Stimulated activated naive B cell treated with anti-CD40 and anti-IgM and Interleukin-4, amounts not matched to agents 10 μg/mL and 1 μg/mL and 100 μg/mL, for 72 hours (primary cell): ENCODE measurements at regions not wholly inside any gene's neighbourhood (a gene's known extent, or its start where the extent isn't known, plus 50 kb on each side); places are given as distances from the start of the nearest gene placed in this dataset.
"Not testable (repeated sequence)": the region's sequence is repeated elsewhere in the genome, so short reads cannot be mapped to it uniquely, and the experiment has no call there.

Source experiments
- ATAC-seq, 2 donors: fragments of 150-1000 bp; cut with Tn5 transposase; replicated peaks; 2 replicates each; pipeline ENCODE4 v1.10.0; 2021; ENCODE audit warnings: moderate library complexity in 1 of 2
- DNase-seq: peaks from one replicate; pipeline ENCODE4 v3.0.0; 2021
- H3K27ac Mint-ChIP-seq: one replicate; pipeline ENCODE4 v1.8.0; 2022; ENCODE audit warnings: mild to moderate bottlenecking, mixed read lengths
- H3K27me3 Mint-ChIP-seq, 2 donors: one replicate each; pipeline ENCODE4 v1.8.0; 2022; ENCODE audit warnings: mixed read lengths in 2 of 2
- H3K36me3 Mint-ChIP-seq, 2 donors: one replicate each; pipeline ENCODE4 v1.8.0; 2022; ENCODE audit warnings: mixed read lengths in 2 of 2, mild to moderate bottlenecking in 1 of 2
- H3K4me1 Mint-ChIP-seq, 2 donors: one replicate each; pipeline ENCODE4 v1.8.0; 2022; ENCODE audit warnings: mixed read lengths in 2 of 2, mild to moderate bottlenecking in 1 of 2
- H3K4me3 Mint-ChIP-seq, 2 donors: one replicate each; pipeline ENCODE4 v1.8.0; 2022; ENCODE audit warnings: mild to moderate bottlenecking in 2 of 2, mixed read lengths in 2 of 2, moderate library complexity in 1 of 2
- H3K9me3 Mint-ChIP-seq, 2 donors: one replicate each; pipeline ENCODE4 v1.8.0; 2022; ENCODE audit warnings: mixed read lengths in 2 of 2, mild to moderate bottlenecking in 1 of 2

- peaks cover 11% of the 10 kb centered on the region in 2 donors for H3K9me3 Mint-ChIP-seq
- not testable (repeated sequence) for ATAC-seq, H3K36me3 Mint-ChIP-seq, DNase-seq, H3K4me1 Mint-ChIP-seq, H3K27ac Mint-ChIP-seq, H3K4me3 Mint-ChIP-seq, H3K27me3 Mint-ChIP-seq
Measured at GRCh38 chr6:120268256-120268655, 918.7 kb upstream of the MAN1A1 start.

DNA sequence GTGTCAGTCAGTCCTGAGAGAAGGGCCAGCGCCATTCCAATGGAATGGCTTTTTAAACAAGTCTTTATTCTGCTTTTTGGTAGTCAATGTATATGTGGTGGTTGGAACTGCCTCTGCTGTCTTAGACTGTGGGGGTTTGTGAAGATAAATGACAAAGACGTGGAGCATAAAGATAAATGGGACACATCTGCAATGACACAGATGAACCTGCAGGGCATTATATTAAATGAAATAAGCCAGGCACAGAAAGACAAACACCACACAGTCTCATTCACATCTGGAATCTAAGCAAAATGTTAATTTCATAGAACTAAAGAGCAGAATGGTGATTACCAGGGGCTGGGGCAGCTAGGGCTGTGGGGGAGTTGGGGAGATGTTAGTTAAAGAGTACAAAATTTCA lies 912.8 kb upstream of the MAN1A1 start:
- H3K27ac Mint-ChIP-seq: no peak overlapping the region
- no peak for ATAC-seq
- H3K27me3 Mint-ChIP-seq: no peaks in the 10 kb centered on the region
- H3K4me1 Mint-ChIP-seq: no peaks in the 10 kb centered on the region
- peaks cover 3 to 4% of the 10 kb centered on the region in 2 donors for H3K9me3 Mint-ChIP-seq
- DNase-seq: no peak
- H3K4me3 Mint-ChIP-seq: no peak overlapping the region
- H3K36me3 Mint-ChIP-seq: no peaks in the 10 kb centered on the region

DNA sequence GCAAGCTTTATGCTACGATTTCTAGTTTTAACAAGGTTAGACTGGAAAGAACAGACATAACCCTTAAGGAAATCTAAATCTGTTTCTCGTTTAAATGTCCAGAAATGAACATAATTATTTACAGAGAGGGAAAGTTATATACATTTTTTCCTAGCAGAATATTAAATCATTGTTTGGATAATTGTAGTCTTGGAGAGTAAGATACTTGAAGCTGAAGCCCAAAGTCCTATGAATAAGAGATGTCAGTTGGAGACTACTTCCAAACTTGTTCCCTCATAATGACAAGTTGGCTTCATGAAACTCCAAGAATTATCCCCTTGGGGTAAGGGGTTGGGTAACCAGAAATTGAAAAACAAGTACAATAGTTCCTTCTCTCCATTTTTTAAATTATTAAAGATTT lies 911.1 kb upstream of the MAN1A1 start:
- H3K27me3 Mint-ChIP-seq: no peaks in the 10 kb centered on the region
- peaks cover 3 to 4% of the 10 kb centered on the region in 2 donors for H3K9me3 Mint-ChIP-seq
- H3K4me1 Mint-ChIP-seq: no peaks in the 10 kb centered on the region

GRCh38 chr6:120254651-120255050 lies 905.1 kb upstream of the MAN1A1 start:
- Mint-ChIP-seq H3K27me3 (no peaks in the 10 kb centered on the region), H3K36me3 (no peaks in the 10 kb centered on the region), H3K27ac (no peak overlapping the region), H3K9me3 (peaks cover 3 to 4% of the 10 kb centered on the region in 2 donors), H3K4me1 (no peaks in the 10 kb centered on the region), H3K4me3 (no peak overlapping the region)
- no peak for ATAC-seq
- DNase-seq: no peak

More for the DNA sequence above, 911.1 kb upstream of the MAN1A1 start:
- Mint-ChIP-seq H3K27ac (no peak overlapping the region), H3K36me3 (no peaks in the 10 kb centered on the region), H3K4me3 (no peak overlapping the region)
- no peak for DNase-seq
- no peak for ATAC-seq

DNA sequence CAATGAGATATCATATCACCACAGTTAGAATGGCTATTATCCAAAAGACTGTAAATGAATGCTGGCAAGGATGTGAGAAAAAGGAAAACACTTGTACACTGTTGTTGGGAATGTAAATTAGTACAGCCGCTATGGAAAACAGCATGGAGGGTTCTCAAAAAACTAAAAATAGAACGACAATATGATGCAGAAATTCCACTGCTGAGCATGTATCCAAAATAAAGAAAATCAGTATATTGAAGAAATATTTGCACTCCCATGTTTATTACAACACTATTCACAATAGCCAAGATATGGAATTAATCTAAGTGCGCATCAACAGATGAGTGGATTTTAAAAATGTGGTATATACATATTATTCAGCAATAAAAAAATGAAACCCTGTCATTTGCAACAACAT lies 898.9 kb upstream of the MAN1A1 start:
- Mint-ChIP-seq H3K4me1 (no peaks in the 10 kb centered on the region), H3K27ac (no peak overlapping the region), H3K4me3 (no peak overlapping the region), H3K36me3 (no peaks in the 10 kb centered on the region), H3K27me3 (peaks cover 0 to 4% of the 10 kb centered on the region in 2 donors), H3K9me3 (peaks cover 3 to 9% of the 10 kb centered on the region in 2 donors)
- no peak for DNase-seq
- no peak for ATAC-seq

DNA sequence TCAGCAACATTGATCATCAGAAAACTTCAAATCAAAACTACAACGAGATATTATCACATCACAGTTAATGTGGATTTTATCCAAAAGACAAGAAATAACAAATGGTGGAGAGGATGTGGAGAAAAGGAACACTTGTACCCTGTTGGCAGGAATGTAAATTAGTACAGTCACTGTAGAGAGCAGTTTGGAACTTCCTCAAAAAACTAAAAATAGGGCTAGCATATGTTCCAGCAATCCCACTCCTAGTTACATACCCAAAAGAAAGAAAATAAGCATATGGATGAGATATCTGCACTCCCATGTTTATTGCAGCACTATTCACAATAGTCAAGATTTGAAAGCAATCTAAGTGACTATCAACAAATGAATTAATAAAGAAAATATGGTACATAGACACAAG lies 887.7 kb upstream of the MAN1A1 start:
- Mint-ChIP-seq H3K27ac (no peak overlapping the region), H3K9me3 (peaks cover 14 to 15% of the 10 kb centered on the region in 2 donors), H3K27me3 (no peaks in the 10 kb centered on the region), H3K4me1 (no peaks in the 10 kb centered on the region), H3K36me3 (peaks cover 4 to 9% of the 10 kb centered on the region in 2 donors), H3K4me3 (no peak overlapping the region)
- ATAC-seq (no peak), DNase-seq (no peak)

DNA sequence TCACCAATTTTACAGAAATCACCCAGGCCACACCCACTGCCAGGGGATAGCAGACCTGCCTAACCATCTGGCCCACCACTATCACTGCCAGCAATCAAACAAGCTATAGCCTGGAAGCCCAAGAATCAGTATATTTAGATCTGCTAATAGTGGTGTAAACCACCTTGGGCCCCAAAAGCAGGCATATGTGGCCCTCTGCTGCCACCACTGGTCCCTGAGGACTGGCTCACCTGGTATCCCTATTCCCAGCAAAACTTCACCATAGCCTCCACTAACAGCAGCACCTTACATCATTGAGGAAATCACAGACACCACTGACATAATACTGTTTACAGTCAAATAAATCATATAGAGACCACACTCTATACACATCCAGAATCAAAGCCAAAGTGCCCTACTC lies 880.4 kb upstream of the MAN1A1 start:
- Mint-ChIP-seq H3K27ac (no peak overlapping the region), H3K27me3 (no peaks in the 10 kb centered on the region), H3K4me1 (peaks cover 7 to 10% of the 10 kb centered on the region in 2 donors), H3K4me3 (no peak overlapping the region), H3K36me3 (no peaks in the 10 kb centered on the region), H3K9me3 (peaks cover 4 to 5% of the 10 kb centered on the region in 2 donors)
- DNase-seq (no peak), ATAC-seq (no peak)

DNA sequence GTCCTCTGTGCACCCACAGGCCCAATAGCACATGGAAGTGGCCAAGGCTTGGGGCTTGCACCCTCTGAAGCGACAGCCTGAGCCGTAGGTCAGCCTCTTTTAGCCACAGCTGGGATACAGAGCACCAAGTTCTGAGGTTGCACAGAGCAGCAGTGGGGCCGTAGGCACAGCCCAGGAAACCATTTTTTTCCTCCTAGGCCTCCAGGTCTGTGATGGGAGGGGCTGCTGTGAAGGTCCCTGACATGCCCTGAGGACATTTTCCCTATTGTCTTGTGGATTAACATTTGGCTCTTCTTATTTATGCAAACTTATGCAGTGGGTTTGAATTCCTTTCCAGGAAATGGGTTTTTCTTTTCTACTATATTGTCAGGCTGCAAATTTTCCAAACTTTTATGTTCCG lies 878.7 kb upstream of the MAN1A1 start:
- DNase-seq: no peak
- Mint-ChIP-seq H3K4me3 (no peak overlapping the region), H3K27ac (no peak overlapping the region), H3K27me3 (no peaks in the 10 kb centered on the region), H3K9me3 (peaks cover 0 to 1% of the 10 kb centered on the region in 2 donors), H3K4me1 (peaks cover 7 to 10% of the 10 kb centered on the region in 2 donors), H3K36me3 (no peaks in the 10 kb centered on the region)
- no peak for ATAC-seq

- H3K4me1 Mint-ChIP-seq: peaks cover 2 to 15% of the 10 kb centered on the region in 2 donors
- no peak overlapping the region for H3K27ac Mint-ChIP-seq
- H3K27me3 Mint-ChIP-seq: peaks cover 0 to 4% of the 10 kb centered on the region in 2 donors
- ATAC-seq (no peak), DNase-seq (no peak)
- peaks cover 0 to 2% of the 10 kb centered on the region in 2 donors for H3K9me3 Mint-ChIP-seq
- no peaks in the 10 kb centered on the region for H3K36me3 Mint-ChIP-seq
- H3K4me3 Mint-ChIP-seq: no peak overlapping the region
Measured at GRCh38 chr6:120219339-120219738, 869.8 kb upstream of the MAN1A1 start.

- DNase-seq: no peak
- Mint-ChIP-seq H3K27ac (no peak overlapping the region), H3K4me1 (peaks cover 8 to 27% of the 10 kb centered on the region in 2 donors), H3K27me3 (no peaks in the 10 kb centered on the region), H3K4me3 (no peak overlapping the region), H3K36me3 (no peaks in the 10 kb centered on the region), H3K9me3 (peaks cover 0 to under 1% of the 10 kb centered on the region in 2 donors)
- no peak for ATAC-seq
Measured at GRCh38 chr6:120214088-120214499, 864.5 kb upstream of the MAN1A1 start.

GRCh38 chr6:120211955-120212792 lies 862.6 kb upstream of the MAN1A1 start:
- H3K9me3 Mint-ChIP-seq: peaks cover 0 to 2% of the 10 kb centered on the region in 2 donors
- DNase-seq: no peak

DNA sequence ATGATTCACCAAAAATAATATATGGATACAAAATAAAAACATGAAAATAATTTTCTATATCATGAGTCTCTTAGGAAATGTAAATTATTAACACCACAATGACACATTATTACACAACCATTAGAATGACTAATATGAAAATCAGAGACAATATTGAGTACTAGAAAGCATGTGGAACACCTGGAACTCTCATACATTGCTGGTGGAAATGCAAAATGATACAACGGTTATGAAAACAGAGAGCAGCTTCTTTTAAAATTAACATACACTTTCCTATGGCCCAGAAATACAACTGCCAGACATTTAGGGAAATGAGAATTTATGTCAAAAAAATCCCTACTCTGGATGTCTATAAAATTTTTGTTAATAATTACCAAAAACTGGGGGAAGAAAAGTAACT lies 853.3 kb upstream of the MAN1A1 start:
- ATAC-seq: peak; percentile 51 to 53
- H3K36me3 Mint-ChIP-seq: no peaks in the 10 kb centered on the region
- H3K4me3 Mint-ChIP-seq: no peak overlapping the region
- DNase-seq: no peak
- H3K27ac Mint-ChIP-seq: no peak overlapping the region
- no peaks in the 10 kb centered on the region for H3K9me3 Mint-ChIP-seq
- peaks cover 1 to 12% of the 10 kb centered on the region in 2 donors for H3K4me1 Mint-ChIP-seq
- no peaks in the 10 kb centered on the region for H3K27me3 Mint-ChIP-seq

More at GRCh38 chr6:120211955-120212792, 862.6 kb upstream of the MAN1A1 start:
- Mint-ChIP-seq H3K4me3 (no peak overlapping the region), H3K36me3 (no peaks in the 10 kb centered on the region), H3K27ac (no peak overlapping the region), H3K4me1 (peaks cover 8 to 27% of the 10 kb centered on the region in 2 donors), H3K27me3 (no peaks in the 10 kb centered on the region)
- peak in 1 of 2 donors; percentile 47 for ATAC-seq

GRCh38 chr6:120200853-120201252 lies 851.3 kb upstream of the MAN1A1 start:
- H3K36me3 Mint-ChIP-seq: no peaks in the 10 kb centered on the region
- ATAC-seq: no peak
- H3K27me3 Mint-ChIP-seq: no peaks in the 10 kb centered on the region
- H3K27ac Mint-ChIP-seq: no peak overlapping the region
- no peak overlapping the region for H3K4me3 Mint-ChIP-seq
- no peak for DNase-seq
- no peaks in the 10 kb centered on the region for H3K9me3 Mint-ChIP-seq
- H3K4me1 Mint-ChIP-seq: peaks cover 0 to 14% of the 10 kb centered on the region in 2 donors

- Mint-ChIP-seq H3K4me1 (peaks cover 3 to 10% of the 10 kb centered on the region in 2 donors), H3K27ac (no peak overlapping the region), H3K4me3 (no peak overlapping the region), H3K27me3 (no peaks in the 10 kb centered on the region), H3K36me3 (no peaks in the 10 kb centered on the region), H3K9me3 (no peaks in the 10 kb centered on the region)
- no peak for DNase-seq
- peak; percentile 59 to 75 for ATAC-seq
Measured at GRCh38 chr6:120198033-120198432, 848.5 kb upstream of the MAN1A1 start.

DNA sequence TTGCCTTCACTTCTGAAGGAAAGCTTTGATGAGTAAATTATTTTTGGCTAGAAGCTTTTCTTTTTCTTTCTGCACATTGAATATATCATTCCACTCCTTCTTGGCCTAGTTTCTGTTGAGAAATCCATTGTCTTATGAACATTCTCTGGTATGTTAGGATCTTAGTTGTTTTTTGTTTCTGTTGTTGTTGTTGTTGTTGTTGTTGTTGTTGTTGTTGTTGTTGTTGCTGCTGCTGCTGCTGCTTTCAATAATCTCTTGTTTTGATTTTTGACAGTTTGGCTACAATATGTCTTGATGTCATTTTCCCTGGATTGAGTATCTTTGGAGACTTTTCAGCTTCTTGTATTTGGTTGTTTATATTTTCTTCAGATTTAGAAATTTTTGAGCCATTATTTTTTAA lies 836.5 kb upstream of the MAN1A1 start:
- ATAC-seq (no peak), DNase-seq (no peak)
- Mint-ChIP-seq H3K36me3 (peaks cover 0 to 3% of the 10 kb centered on the region in 2 donors), H3K27me3 (peaks cover 5 to 17% of the 10 kb centered on the region in 2 donors), H3K9me3 (peaks cover 0 to 1% of the 10 kb centered on the region in 2 donors), H3K4me1 (no peaks in the 10 kb centered on the region), H3K4me3 (no peak overlapping the region), H3K27ac (no peak overlapping the region)
